T-helper 2 cell (primary cell): ENCODE measurements at regions not wholly inside any gene's neighbourhood (a gene's known extent, or its start where the extent isn't known, plus 50 kb on each side); places are given as distances from the start of the nearest gene placed in this dataset.
"Not testable (repeated sequence)": the region's sequence is repeated elsewhere in the genome, so short reads cannot be mapped to it uniquely, and the experiment has no call there.

ENCODE experiments used
- DNase-seq, 5 experiments: peaks; one replicate each; pipeline versions ENCODE4 v3.0.0 to v3.0.0-alpha.2; 2012 to 2022

DNA sequence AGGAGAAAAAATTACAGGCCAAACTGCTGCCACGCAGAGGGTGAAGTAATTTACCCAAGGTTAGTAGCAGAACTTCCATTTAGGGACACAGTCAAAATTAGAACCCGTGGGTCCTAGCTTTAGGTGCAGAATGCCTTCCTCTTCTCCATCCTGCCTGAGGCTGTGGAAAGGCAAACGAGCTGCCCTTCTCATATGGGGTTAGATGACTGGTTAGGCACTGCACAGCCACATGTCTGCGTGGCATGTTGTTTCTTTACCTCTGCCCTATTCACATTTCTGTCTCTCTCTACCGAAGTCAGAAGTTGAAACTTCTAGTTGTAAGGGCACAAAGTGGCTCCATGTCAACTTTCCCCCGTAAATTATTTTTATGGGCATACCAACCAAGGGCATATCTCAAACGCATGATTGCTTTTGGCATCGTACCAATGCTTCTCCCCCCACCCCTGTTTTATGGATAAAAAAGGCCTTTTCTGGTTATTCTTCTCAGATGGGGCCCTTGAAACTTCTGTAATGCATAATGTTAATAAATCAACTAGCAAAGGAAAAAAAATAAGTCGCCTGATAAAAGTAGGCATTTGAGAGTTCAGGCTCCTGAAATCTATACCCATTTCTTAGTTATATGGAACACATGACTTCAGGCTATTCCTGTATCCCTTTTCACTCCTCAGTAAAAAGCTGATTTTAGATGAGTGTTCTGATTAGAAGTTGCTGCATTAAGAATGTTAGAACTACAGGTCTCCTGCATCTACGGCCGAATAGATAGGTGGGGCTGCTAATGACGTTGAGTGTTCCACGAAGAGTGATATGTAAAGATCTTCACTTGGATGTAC is 139.6 kb upstream of the NRIP1 start:
- DNase-seq: no peak

DNA sequence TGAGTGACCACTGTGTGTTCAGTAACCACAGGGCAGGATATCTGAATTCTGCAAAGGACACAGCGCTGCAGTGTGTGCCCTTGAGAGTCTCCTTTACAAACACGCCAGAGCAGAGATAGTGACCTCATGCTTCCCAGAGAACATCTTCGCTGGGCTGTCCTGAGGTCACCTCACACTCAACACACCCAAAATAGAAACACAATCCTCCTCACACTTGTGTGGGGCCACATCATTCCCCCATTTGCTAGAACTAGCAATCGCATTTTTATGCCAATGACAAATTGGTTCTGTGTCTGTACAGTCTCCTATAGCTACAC is 140.1 kb upstream of the NRIP1 start:
- no peak for DNase-seq

DNA sequence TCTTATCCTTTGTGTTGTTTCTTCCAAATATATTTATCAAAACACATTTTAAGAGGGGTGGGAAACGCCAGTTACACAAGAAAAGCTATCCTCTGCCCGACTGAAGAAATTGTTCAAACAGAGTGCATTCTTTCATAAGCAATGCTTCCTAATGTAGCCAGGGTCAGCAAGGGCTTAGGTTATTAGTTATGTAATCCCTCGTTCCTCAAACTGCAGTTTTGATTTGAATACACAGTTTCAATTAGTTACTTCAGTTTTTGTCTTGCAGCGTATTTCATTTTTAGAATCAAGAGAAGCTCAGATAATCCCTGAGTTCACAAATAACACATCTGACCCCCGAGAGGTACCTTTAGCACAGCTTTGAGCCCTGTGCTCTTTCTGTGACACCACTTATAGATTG is 141.7 kb upstream of the NRIP1 start:
- DNase-seq: no peak

DNA sequence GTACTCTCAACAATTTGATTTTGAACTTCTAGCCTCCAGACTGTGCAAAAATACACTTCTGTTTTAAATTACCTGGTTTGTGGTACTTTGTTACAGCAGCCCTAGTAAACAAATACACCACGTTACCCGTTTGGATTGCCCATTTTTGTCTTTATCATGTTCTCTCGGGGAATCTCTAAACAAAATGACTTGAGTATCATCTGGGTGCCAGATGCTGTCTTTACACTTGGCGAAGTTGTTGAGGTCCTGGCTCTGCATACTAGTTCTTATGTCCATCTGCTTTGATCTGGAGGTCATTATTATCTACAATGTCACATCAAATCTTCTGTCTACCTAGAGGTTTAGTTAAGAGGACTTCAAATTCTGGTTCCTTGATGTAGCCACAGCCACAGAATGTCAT is 142.4 kb upstream of the NRIP1 start:
- no peak for DNase-seq

DNA sequence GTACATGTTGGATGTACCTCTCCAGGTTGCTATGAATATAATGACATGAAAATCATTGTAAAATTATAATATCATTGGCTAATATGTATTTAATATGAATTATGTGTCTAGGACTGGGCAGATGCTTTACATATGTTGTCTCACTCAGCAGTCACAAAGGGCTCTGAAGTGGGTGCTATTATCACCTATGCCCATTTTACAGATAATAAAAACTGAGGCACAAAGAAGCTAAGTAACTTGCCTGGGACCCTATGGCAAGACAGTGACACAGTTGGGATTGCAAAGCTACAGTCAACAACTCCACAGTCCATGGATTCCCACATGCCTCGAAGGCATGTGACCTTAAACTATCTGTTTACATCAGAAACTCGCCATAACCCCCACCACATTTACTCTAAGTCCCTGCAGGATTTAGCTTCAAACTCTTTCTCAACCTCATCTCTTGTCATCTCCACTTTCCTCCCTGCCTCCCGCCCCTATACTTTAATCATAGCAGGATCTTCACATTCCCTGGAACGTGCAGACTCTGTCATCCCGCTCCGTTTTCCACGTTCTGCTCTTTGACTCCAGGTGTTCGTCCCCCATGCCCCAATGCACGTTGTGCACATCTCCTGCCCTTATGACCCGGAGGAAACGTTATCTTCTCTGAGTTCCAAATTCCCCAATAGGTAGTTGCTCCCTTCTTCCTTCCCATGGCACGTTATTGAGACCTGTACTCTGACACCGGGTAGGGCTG is 143.0 kb upstream of the NRIP1 start:
- no peak for DNase-seq

DNA sequence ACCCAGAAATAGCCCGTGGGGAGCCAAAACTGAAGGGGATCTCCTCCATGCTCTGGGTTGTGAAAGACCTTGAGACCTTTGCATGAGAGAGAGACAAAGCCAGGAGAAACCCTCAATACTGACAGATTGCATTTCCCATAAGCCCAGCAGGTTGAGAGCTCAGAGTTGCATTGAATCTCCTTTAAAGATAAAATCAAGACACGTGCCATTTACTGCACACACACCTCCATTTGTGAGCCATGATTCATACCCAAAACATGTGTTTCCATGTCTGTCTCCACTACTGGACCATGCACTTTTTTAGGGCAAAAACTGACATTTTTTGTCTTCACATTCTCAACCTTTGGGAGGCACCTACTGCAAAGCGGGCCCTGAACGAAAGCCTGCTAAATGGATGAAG is 144.0 kb upstream of the NRIP1 start:
- no peak for DNase-seq

DNA sequence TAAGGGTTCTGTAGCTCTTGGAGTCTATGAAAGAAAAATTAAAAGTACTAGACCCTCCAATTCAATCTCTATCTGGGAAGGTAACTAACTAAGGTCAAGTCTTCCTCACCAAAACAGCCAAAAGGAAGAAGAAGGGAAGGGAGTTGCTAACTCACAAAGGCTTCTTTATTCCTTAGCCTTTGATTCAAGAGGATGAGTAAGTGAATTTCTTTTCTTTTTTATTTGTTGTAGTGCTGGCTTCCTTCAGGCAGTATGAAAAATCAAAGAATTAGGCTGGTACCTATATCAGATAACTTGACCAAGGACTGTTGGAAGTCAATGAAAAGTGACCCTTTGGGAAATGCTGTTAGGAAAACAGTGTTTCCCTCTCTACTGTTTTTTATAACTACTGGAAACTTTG is 144.4 kb upstream of the NRIP1 start:
- DNase-seq: no peak

DNA sequence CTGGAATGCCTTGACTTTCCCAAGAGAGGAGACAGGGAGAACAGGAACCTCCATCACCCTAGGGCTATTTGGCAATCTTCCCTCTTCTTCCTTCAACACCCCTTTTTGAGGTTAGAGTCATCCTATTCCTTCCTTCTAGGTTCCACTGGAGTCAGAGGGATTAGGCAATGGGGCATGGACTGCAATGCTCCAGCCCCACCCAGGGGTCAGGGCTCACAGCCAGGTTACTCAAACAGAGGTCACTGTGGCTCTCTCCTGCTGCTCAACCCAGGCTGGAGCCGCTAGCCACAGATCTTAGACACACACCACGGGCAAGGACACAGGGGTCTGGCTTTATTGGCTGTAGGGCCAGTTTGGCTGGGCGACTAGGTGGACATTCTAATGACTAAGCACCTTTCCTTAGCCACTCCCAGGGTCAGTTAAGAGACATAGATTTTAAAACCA is 145.5 kb upstream of the NRIP1 start:
- no peak for DNase-seq

DNA sequence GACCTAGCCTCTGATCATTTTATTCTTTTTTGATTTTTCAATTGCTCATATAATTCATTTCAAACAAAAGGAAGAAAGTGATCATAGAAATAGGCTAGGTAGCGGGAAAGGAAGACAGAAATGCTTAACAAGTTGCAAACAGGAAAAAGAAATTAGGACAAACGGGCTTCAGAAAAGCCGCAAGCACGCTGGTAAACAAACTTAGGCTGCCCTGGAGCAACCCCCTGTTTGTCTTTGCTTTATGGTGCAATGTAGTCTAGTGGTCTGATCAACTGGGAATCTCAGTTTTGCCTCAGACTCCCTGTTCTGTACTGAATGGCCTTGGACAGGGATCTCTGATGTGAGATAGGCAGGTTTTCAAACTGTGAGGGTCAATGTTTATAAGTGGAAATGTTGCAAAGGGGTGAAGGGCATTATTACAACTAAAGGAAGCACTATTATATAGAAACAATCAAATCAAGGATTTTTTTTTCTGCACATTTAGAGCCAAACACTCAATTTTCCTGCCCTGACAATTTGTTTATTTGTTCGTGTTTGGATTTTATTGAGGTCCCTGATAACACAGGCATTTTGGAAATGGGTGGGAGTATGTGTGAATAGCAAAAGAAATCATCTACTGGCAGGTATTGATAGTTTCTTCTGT is 146.8 kb upstream of the NRIP1 start:
- DNase-seq: peak in 1 of 5 experiments; percentile 36

DNA sequence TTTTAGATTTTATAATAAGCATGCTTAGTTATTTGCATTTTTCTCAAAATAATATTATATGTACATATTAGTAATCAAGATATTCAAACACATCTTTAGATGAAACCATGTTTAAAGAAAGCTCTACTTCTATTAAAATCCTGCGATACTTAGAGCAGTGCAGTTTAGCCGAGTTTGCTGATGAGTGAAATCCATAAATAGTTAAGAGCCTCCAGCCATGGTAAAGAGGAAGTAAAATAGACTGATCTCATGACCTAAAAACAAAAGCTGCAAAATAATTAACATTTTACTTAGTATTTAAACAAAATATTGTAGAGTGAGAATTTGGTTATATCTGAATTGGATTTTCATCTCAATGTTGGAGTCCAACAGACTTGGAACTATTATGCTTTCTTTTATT is 147.4 kb upstream of the NRIP1 start:
- DNase-seq: no peak

DNA sequence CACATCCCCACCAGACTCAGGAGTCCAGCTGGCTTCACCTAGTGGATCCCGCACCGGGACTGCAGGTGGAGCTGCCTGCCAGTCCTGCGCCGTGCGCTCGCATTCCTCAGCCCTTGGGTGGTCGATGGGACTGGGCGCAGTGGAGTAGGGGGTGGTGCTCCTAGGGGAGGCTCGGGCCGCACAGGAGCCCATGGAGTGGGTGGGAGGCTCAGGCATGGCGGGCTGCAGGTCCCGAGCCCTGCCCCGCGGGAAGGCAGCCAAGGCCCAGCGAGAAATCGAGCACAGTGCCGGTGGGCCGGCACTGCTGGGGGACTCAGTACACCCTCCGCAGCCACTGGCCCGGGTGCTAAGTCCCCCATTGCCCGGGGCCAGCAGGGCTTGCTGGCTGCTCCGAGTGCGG is 153.7 kb upstream of the NRIP1 start:
- DNase-seq: not testable (repeated sequence)

DNA sequence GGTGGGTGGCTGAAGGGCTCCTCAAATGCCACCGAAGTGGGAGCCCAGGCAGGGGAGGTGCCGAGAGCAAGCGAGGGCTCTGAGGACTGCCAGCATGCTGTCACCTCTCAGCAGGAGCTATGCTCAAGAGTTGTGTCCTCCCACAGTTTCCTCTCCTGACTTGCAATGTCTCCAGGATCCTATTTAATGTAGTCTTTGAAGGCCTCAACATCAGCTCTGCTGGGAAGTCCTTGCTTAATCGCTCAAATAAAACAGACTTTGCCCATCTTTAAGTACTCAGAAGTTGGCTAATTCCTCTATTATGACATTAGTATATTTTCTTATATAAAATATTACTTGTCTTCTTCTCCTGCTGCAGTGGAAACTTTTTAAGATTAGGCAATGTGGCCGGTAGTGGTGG is 154.2 kb upstream of the NRIP1 start:
- DNase-seq: no peak

DNA sequence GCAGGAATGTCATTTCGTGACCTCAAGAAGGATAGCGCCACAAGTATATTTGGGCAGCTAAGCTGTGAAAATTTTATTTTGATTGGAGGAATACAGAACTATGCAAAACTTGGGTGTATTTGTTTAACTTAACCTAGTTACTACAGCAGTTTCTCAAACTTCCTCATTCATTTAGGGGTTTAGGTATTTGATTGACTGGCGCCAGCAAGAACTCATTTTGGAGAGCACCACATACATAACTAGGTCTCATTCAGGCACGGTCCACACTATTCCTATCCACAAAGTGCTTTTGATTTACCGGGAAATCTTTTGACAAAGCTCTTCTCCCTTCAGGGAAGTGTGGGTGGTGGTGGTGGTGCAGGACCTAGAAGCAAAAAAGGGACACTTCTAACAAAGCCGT is 155.1 kb upstream of the NRIP1 start:
- no peak for DNase-seq

DNA sequence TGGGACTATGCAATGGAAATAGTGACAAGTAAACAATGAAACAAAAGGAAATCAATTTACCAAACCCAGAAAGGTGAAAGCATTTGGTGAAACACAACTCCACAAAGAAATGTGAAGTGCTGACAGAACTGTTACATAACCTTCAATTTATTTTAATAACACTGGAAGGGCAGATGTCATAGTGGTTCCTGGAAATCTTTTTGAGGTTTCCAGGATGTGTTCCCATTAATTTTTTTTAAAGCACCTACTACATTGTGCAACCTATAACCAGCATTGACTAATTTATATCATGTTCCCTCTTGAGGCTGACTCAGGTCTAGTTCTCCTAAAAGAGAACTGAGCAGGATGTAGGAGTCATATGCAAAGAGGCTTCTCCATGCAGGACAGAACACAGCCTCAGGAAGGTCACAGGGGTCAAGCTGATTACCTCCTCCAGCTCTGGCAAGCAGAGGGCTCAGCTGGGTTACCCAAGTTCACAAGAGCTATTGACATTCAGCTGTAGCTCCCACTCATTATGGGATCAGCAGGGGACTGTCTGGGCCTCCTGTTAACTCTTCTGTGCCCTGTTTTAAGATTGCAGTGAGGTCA is 157.1 kb upstream of the NRIP1 start:
- no peak for DNase-seq

DNA sequence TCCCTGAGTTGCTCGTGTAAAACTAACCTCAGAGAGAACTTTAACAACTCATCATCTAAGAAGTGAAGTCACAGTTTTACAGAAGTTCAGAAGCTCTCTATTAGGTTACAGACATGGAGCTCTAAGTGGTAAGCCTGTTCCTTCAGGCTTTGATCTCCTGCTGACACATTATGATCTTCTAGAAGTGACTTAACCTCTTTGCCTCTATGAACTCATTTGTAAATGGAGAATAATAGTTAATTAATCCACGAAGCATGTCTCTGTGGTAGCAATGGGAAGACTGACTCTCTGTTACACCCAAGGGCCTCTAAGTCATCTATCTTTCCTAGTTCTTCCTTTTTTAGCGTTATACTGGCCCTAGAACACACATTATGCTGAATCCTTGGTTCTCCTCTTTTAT is 157.9 kb upstream of the NRIP1 start:
- DNase-seq: no peak

DNA sequence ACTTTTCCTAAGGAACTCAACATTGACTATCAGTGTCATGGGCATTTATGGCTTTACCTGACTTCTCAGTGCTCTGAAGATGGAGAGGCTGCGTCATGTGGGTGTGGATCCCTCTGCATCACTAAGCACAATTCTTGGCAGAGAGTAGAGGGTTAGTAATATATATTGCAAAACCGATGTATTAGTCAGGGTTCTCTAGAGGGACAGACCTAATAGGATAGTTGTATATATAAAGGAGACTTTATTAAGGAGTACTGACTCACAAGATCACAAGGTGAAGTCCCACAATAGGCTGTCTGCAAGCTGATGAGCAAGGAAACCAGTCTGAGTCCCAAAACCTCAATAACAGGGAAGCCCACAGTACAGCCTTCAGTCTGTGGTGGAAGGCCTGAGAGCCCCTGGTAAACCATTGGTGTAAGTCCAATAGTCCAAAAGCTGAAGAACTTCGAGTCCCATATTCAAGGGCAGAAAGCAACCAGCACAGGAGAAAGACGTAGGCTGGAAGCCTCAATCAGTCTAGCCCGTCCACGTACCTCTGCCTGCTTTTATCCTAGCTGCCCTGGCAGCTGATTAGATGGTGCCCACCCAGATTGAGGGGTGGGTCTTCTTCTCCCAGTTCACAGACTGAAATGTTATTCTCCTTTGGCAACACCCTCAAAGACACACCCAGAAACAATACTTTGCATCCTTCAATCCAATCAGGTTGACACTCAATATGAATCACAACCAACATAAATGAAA is 159.7 kb upstream of the NRIP1 start:
- DNase-seq: no peak

DNA sequence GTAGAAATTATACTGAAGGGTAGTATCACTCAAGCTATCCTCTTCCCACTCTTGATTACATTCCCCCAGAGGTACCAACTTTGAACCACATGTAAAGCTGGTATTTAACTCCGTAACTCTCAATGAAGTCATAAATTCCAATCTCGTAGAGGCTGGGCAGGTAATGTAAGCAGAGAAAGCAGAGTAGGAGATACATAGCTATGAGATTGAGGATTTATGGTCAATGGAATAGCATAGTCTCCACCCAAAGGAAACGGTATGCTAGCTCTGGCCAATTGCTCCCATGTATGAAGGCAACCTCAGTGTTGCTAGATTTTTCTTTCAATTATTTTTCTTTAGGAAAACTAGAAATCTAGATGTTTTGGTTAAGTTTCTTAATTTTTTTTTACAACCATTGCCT is 163.1 kb upstream of the NRIP1 start:
- DNase-seq: no peak

DNA sequence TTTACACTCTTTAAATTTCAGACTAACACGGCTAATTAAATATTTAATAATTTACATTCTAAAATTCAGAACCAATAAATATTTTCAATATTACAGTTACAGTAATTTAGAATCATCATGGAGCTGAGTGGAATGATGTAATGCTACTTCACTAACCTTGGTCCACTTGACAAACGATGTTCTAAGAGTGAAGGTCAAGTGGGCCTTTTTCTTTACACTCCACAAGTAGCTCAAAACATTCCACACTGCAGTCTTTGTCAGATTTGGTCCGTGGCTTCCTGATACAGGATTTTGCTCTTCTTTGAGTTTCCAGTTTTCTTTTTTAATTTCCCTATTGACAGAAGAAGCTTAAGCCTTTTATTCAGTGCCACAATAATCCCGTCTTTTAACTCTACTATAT is 164.6 kb upstream of the NRIP1 start:
- no peak for DNase-seq

DNA sequence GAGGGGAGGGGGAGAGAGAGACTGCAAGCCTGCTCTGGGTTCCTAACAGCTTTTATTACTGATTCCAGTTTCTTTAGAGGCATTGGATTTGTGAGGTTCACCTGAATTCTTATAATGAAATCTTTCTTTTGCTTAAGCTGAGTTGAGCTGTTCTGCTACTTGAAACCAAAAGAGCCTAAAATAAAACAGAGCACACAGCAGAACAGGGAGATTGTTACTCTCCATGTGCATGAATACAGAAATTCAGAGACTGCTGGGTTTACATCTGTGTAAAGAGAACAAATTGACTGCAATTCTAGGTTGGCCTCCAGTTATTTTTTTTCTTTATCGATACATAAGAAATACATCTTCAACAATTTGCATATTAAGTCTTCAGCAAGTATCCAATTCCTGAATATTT is 168.8 kb upstream of the NRIP1 start:
- DNase-seq: no peak

DNA sequence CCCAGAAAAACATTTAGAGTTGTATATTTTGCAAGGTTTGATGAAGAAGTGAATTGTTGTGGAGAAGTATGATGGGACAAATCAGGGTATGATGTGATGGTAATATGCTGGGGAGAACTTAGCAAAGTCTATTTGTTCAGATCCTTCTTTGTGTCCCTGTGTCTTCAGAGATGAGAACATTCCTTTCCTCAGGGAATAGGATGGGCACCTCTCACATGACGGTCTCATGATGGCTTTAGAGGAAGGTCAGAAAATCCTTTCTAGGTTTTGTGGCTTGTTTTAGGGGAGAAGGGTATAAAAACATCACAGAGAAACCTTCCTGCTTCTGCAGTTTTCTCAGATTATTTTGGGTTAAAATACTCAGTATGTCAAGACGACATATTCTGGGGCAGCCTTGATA is 171.3 kb upstream of the NRIP1 start:
- no peak for DNase-seq

DNA sequence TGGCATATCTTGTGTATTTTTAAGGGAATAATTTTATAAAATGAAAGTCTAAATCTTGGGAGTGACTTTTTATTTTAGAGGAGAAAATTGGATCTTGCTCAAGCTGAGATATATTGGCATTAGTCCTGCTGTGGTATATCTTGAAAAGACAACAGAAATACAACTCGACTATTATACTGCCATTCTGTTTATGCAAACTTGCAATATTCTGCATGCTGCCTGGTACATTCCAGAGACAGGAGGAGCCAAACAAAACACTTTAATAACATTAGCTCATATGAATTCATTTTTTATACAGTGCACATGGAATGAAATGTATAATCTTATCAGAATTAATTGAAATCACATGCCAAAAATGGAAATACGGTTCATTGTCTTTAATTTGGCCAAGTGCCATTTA is 176.0 kb upstream of the NRIP1 start:
- DNase-seq: no peak

DNA sequence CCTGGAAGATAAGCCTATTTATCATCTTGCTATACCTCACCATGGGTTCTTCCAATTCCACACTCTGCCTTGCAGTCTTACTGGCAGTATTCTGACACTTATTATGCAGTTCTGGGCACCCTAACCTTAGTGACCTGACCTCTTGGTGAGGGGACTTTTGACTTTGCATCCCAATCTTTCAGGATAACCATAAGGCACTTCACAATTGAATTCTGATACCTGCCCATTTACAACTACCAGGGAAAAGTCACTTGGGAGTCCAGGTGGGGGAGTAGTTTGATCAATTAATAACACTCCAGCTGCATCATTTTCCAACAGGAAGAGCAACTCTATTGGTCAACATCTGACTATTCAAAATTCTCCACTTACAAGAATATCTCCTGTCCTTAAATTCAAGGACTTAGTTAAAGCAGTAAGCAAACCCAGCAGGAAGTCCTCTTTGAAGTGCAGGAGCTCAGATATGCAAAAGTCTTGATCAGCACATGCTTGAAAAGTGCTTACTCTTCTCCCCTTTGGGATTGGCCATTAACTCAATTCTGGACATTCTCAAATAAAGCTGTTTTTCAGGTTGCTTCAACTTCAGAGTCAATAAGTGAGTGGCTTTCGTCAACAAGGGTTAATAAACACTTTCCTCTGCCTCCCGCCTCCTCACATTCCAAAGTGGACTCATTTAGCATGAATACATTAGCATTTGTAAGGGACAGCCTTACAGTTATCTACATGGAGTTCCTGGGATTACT is 177.4 kb upstream of the NRIP1 start:
- no peak for DNase-seq
